Aorta (tissue), 5 donors: ENCODE measurements at regions not wholly inside any gene's neighbourhood (a gene's known extent, or its start where the extent isn't known, plus 50 kb on each side); places are given as distances from the start of the nearest gene placed in this dataset.

Source experiments
- ATAC-seq: fragments of 200-7000 bp; cut with Tn5 transposase; one replicate; pipeline ENCODE4 v1.9.1; 2022; ENCODE audit warnings: moderate library complexity; ENCODE audit not compliant: low FRiP score
- DNase-seq, 2 donors: peaks; one replicate each; pipeline ENCODE4 v3.0.0-alpha.2; 2020
- H3K27ac ChIP-seq, 2 donors: one replicate each; pipeline ENCODE4 v1.5.1; 2013; ENCODE audit warnings: low read length in 2 of 2, mild to moderate bottlenecking in 2 of 2, moderate library complexity in 2 of 2, control low read depth in 1 of 2, inconsistent platforms in 1 of 2, low read depth in 1 of 2
- H3K27me3 ChIP-seq, 2 donors: one replicate each; pipeline ENCODE4 v1.6.1; 2013; ENCODE audit warnings: control low read depth in 1 of 2, low read length in 1 of 2, mild to moderate bottlenecking in 1 of 2, moderate library complexity in 1 of 2; ENCODE audit not compliant: insufficient read depth in 2 of 2, control insufficient read depth in 1 of 2
- H3K36me3 ChIP-seq, 2 donors: one replicate each; pipeline ENCODE4 v1.6.1; 2013; ENCODE audit warnings: control low read depth in 1 of 2, low read length in 1 of 2, mild to moderate bottlenecking in 1 of 2; ENCODE audit not compliant: insufficient read depth in 2 of 2, control insufficient read depth in 1 of 2
- H3K4me1 ChIP-seq, 2 donors: one replicate each; pipeline ENCODE4 v1.6.1; 2013; ENCODE audit warnings: low read length in 2 of 2, control low read depth in 1 of 2, mild to moderate bottlenecking in 1 of 2, moderate library complexity in 1 of 2; ENCODE audit not compliant: insufficient read depth in 2 of 2, control insufficient read depth in 1 of 2
- H3K4me3 ChIP-seq, 2 donors: one replicate each; pipeline ENCODE4 v1.5.1; 2013; ENCODE audit warnings: low read length in 2 of 2, control low read depth in 1 of 2, mild to moderate bottlenecking in 1 of 2
- H3K9me3 ChIP-seq: one replicate; pipeline ENCODE4 v1.6.1; 2013; ENCODE audit warnings: mild to moderate bottlenecking, low read length; ENCODE audit not compliant: control insufficient read depth
- WGBS, 2 donors: extraction: QIAGEN DNeasy Blood & Tissue Kit; methylation state at CpG; one replicate each; pipeline ENCODE4 v1.1.7; 2013; 5-methylcytosine and 5-hydroxymethylcytosine counted together
- intact Hi-C, 2 donors: fragments of 100-400 bp; cut with DNase I; formaldehyde crosslinking; loops; one replicate each; pipeline versions ENCODE4 v1.14.2 to v1.15.0; 2022
- donor health status: healthy with polysubstance abuse.
- donor health status: Bipolar disorder and iron deficiency.
- donor health status: DM: no; HTN: no; CAD: no.
- donor health status: DM: no; HTN: no; CAD: no.
- donor health status: DM: yes; HTN: yes; CAD: no.

GRCh38 chr9:99419070-99419469, 197.0 kb downstream of the SEC61B start:
- Histone ChIP-seq H3K4me1 (no peaks in the 10 kb centered on the region), H3K27me3 (no peaks in the 10 kb centered on the region), H3K9me3 (no peaks in the 10 kb centered on the region), H3K36me3 (no peaks in the 10 kb centered on the region), H3K27ac (no peak overlapping the region), H3K4me3 (no peak overlapping the region)
- WGBS, 2 donors: 73 to 75% methylated on average over 4 of the region's 4 CpGs
- intact Hi-C loops: no loop called here
- no peak for DNase-seq
- ATAC-seq: no peak

DNA sequence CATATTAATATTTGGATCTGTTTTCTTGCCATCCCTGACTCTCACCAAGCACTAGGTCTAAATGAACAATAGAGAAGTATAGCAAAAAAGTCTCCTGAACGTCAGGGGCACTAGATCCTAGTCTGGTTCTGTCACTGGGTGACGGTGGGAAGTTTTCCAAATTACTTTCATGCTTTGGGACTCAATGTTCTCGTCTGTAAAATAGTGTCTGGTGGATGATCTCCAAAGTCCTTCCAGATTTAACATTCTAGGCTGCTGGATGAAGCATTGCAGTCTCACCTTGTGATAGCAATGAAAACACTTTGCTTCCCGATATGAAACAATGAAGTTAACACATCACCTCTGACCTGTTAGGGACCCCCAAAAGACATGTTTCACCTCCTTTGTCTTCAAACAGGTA, 199.3 kb downstream of the SEC61B start:
- H3K27me3 ChIP-seq: no peaks in the 10 kb centered on the region
- no peaks in the 10 kb centered on the region for H3K36me3 ChIP-seq
- intact Hi-C loops: loop anchor here in 1 of 2 donors (10.0 kb wide), 1 partner anchor 163 kb away; no protein-coding TSS in a partner anchor
- H3K9me3 ChIP-seq: no peaks in the 10 kb centered on the region
- H3K4me1 ChIP-seq: no peaks in the 10 kb centered on the region
- ATAC-seq: no peak
- no peak overlapping the region for H3K4me3 ChIP-seq
- DNase-seq: no peak
- 65 to 66% methylated on average over 4 of the region's 4 CpGs for WGBS, 2 donors
- H3K27ac ChIP-seq: no peak overlapping the region

DNA sequence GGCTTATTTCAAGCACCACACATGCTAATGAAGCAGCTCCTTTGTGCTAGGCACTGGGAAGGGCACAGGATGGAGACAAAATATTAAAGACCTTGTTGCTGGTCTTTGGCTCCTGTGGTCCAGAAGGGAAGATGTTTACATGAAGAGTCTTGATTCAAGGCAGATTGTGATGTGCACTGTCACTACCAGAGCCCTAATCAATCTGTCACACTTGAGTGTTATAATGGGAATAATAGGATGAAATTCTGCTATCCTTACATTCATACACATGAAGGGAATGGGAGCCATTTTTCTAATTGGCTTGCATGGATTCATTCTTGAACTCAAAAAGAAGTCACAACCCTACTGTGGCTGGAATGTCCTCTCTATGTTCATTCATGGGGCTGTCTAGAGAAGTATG, 203.0 kb downstream of the SEC61B start:
- Histone ChIP-seq H3K27ac (no peak overlapping the region), H3K4me3 (no peak overlapping the region), H3K4me1 (no peaks in the 10 kb centered on the region), H3K9me3 (peaks cover 1% of the 10 kb centered on the region), H3K36me3 (no peaks in the 10 kb centered on the region), H3K27me3 (no peaks in the 10 kb centered on the region)
- ATAC-seq: no peak
- intact Hi-C loops: loop anchor here in 1 of 2 donors (10.0 kb wide), 1 partner anchor 160 kb away; no protein-coding TSS in a partner anchor
- DNase-seq: no peak

GRCh38 chr9:99425923-99426842, 204.1 kb downstream of the SEC61B start:
- Histone ChIP-seq H3K36me3 (no peaks in the 10 kb centered on the region), H3K27ac (no peak overlapping the region), H3K27me3 (no peaks in the 10 kb centered on the region), H3K4me1 (no peaks in the 10 kb centered on the region), H3K4me3 (no peak overlapping the region), H3K9me3 (peaks cover 1% of the 10 kb centered on the region)
- intact Hi-C loops: loop anchor here in 1 of 2 donors (10.0 kb wide), 1 partner anchor 159 kb away; no protein-coding TSS in a partner anchor
- 32 to 49% methylated on average over 1 of the region's 1 CpG for WGBS, 2 donors
- DNase-seq (no peak), ATAC-seq (no peak)

- DNase-seq: no peak
- Histone ChIP-seq H3K9me3 (peaks cover 1% of the 10 kb centered on the region), H3K36me3 (no peaks in the 10 kb centered on the region), H3K4me1 (no peaks in the 10 kb centered on the region), H3K4me3 (no peak overlapping the region), H3K27ac (no peak overlapping the region), H3K27me3 (no peaks in the 10 kb centered on the region)
- intact Hi-C loops: loop anchor here in 1 of 2 donors (10.0 kb wide), 1 partner anchor 158 kb away; no protein-coding TSS in a partner anchor
- ATAC-seq: no peak
These were observed 205.2 kb downstream of the SEC61B start for GRCh38 chr9:99427260-99427659.

GRCh38 chr9:99430301-99430700, 208.2 kb downstream of the SEC61B start:
- 92 to 98% methylated on average over 2 of the region's 2 CpGs for WGBS, 2 donors
- Histone ChIP-seq H3K27ac (no peak overlapping the region), H3K4me3 (no peak overlapping the region), H3K36me3 (no peaks in the 10 kb centered on the region), H3K27me3 (no peaks in the 10 kb centered on the region), H3K9me3 (peaks cover 1% of the 10 kb centered on the region), H3K4me1 (no peaks in the 10 kb centered on the region)
- DNase-seq: no peak
- no peak for ATAC-seq
- intact Hi-C loops: loop anchor here in 1 of 2 donors (5.0 kb wide), 1 partner anchor 37 kb away; no protein-coding TSS in a partner anchor

DNA sequence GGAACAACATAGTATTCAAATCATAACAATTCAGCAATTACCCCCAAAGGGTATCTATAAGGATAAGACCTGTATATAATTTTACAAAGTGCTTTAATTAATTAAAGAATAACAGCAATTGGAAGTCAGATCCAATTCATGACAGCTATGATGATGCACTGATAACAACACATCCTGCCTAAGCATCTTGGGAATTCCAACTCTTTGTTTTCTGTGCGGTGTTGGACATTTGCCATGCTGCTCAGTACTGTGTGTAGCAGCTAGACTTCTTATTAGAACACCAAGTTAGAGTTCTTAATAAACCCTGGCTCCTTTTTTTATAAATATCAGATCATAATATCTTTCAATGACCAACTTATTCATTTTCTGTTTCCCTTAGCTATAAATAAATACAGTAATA, 209.0 kb downstream of the SEC61B start:
- no peak overlapping the region for H3K4me3 ChIP-seq
- H3K27me3 ChIP-seq: no peaks in the 10 kb centered on the region
- WGBS, 2 donors: 22 to 43% methylated on average over 1 of the region's 1 CpG
- intact Hi-C loops: loop anchor here in 1 of 2 donors (5.0 kb wide), 1 partner anchor 36 kb away; no protein-coding TSS in a partner anchor
- H3K9me3 ChIP-seq: peaks cover 1% of the 10 kb centered on the region
- H3K27ac ChIP-seq: no peak overlapping the region
- H3K36me3 ChIP-seq: no peaks in the 10 kb centered on the region
- no peaks in the 10 kb centered on the region for H3K4me1 ChIP-seq
- ATAC-seq (no peak), DNase-seq (no peak)

DNA sequence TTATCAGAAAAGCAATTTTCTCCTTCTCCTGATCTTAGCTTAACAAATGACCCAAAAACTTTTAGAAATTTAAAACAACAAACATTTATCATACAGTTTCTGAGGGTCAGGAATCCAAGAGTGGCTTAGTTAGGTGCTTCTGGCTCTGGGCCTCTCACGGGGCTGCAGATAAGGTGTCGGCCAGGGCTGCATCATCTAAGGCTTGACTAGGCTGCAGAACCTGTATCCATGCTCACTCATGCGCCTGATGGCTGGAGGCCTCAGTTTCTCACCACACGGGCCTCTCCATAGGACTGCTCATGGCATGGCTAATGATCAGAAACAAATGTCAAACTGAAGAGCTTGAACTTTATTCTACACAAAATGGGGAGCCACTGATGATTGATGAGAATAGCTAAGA, 210.0 kb downstream of the SEC61B start:
- 89 to 95% methylated on average over 4 of the region's 4 CpGs for WGBS, 2 donors

DNA sequence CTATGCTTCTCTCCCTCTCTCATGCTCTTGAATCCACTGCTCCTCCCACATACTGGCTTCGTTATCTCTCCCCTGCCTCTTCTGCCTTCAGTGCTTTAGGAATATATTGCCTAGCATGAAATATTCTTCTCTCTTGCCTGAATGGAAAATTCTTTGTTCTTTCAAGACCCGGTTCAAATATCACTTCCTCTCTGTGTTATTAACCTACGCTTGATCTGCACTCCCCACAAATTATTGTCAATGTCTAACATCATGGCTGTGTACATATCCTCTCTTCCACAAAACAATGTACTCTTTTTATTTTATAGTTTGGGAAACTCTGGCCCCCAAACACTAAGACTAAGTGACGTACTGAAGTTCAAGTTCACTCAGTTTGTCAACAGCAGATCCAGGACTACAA, 211.0 kb downstream of the SEC61B start:
- 86 to 87% methylated on average over 4 of the region's 4 CpGs for WGBS, 2 donors
- intact Hi-C loops: loop anchor here in 1 of 2 donors (5.0 kb wide), 1 partner anchor 34 kb away; no protein-coding TSS in a partner anchor
- Histone ChIP-seq H3K4me1 (no peaks in the 10 kb centered on the region), H3K27me3 (no peaks in the 10 kb centered on the region), H3K27ac (no peak overlapping the region), H3K36me3 (no peaks in the 10 kb centered on the region), H3K9me3 (no peaks in the 10 kb centered on the region), H3K4me3 (no peak overlapping the region)
- ATAC-seq: no peak
- DNase-seq: no peak

More for the DNA sequence above, 210.0 kb downstream of the SEC61B start:
- Histone ChIP-seq H3K36me3 (no peaks in the 10 kb centered on the region), H3K4me3 (no peak overlapping the region), H3K27ac (no peak overlapping the region), H3K4me1 (no peaks in the 10 kb centered on the region), H3K9me3 (peaks cover 1% of the 10 kb centered on the region), H3K27me3 (no peaks in the 10 kb centered on the region)
- intact Hi-C loops: loop anchor here in 1 of 2 donors (5.0 kb wide), 1 partner anchor 35 kb away; no protein-coding TSS in a partner anchor
- ATAC-seq (no peak), DNase-seq (no peak)
